Panc1 (cell line): ENCODE measurements at regions not wholly inside any gene's neighbourhood (a gene's known extent, or its start where the extent isn't known, plus 50 kb on each side); places are given as distances from the start of the nearest gene placed in this dataset.

Experiments used
- CTCF ChIP-seq: fragments of 450-650 bp; IDR thresholded peaks from 2 replicates; pipeline ENCODE4 v1.5.1; 2017; ENCODE audit warnings: mild to moderate bottlenecking
- POLR2AphosphoS5 ChIP-seq: IDR thresholded peaks from 2 replicates; pipeline ENCODE4 v1.6.1; 2012; ENCODE audit warnings: mild to moderate bottlenecking, low read depth, low read length, moderate library complexity
- SIN3A ChIP-seq: IDR thresholded peaks from 2 replicates; pipeline ENCODE4 v1.6.1; 2012; ENCODE audit warnings: low read depth, mild to moderate bottlenecking, low read length, moderate library complexity, borderline replicate concordance; ENCODE audit not compliant: insufficient read depth
- TF ChIP-seq, protein P1 (sequence below), 2 experiments: IDR thresholded peaks; 2 replicates each; pipeline ENCODE4 v1.6.1; 2011 to 2012; ENCODE audit warnings: low read depth in 2 of 2, control low read depth in 1 of 2, low read length in 1 of 2, mild to moderate bottlenecking in 1 of 2, moderate library complexity in 1 of 2; ENCODE audit not compliant: insufficient read depth in 1 of 2

DNA sequence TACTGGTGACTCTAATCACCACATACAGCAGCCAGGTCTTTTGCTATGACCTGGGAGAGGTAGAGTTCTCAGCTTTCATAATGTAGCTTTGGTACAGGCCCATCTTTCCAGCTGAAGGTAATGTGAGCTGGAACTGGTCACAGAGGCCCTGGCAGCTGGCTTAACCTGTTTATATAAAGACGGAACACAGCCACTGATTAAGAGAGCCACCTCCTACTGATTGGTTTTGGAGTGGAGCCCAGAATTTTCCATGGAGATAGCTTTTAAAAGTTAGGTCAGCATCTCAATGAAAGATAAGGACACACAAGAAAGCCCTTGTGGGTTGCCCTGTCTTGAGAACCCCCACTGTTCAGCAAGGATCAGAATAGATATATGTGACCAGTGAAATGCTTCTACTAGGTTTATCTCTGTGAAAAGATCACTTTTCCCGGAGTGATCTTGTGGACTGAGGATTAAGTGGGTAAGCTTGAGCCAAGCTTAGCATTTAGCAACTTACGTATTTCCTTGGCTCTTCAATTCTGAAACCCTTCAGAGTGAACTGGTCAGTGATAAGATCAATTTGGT, 213.7 kb upstream of the CITED2 start:
- no peak for TF ChIP-seq POLR2AphosphoS5
- TF ChIP-seq CTCF = no peak
- no peak for TF ChIP-seq SIN3A
- TF ChIP-seq, protein P1, sequence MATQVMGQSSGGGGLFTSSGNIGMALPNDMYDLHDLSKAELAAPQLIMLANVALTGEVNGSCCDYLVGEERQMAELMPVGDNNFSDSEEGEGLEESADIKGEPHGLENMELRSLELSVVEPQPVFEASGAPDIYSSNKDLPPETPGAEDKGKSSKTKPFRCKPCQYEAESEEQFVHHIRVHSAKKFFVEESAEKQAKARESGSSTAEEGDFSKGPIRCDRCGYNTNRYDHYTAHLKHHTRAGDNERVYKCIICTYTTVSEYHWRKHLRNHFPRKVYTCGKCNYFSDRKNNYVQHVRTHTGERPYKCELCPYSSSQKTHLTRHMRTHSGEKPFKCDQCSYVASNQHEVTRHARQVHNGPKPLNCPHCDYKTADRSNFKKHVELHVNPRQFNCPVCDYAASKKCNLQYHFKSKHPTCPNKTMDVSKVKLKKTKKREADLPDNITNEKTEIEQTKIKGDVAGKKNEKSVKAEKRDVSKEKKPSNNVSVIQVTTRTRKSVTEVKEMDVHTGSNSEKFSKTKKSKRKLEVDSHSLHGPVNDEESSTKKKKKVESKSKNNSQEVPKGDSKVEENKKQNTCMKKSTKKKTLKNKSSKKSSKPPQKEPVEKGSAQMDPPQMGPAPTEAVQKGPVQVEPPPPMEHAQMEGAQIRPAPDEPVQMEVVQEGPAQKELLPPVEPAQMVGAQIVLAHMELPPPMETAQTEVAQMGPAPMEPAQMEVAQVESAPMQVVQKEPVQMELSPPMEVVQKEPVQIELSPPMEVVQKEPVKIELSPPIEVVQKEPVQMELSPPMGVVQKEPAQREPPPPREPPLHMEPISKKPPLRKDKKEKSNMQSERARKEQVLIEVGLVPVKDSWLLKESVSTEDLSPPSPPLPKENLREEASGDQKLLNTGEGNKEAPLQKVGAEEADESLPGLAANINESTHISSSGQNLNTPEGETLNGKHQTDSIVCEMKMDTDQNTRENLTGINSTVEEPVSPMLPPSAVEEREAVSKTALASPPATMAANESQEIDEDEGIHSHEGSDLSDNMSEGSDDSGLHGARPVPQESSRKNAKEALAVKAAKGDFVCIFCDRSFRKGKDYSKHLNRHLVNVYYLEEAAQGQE (IDR thresholded peaks at IDR 0.05; ENCODE audit: insufficient read depth in 1 of 2, low read depth in 2 of 2, low read length in 1 of 2) = no peak
